HUES64 (cell line): ENCODE measurements at regions not wholly inside any gene's neighbourhood (a gene's known extent, or its start where the extent isn't known, plus 50 kb on each side); places are given as distances from the start of the nearest gene placed in this dataset.

Source experiments
- H3K27ac ChIP-seq: 2 replicates; pipeline ENCODE4 v1.7.0; 2013; ENCODE audit warnings: low read depth, low read length, inconsistent platforms
- H3K27me3 ChIP-seq: 2 replicates; pipeline ENCODE4 v1.6.1; 2013; ENCODE audit warnings: mild to moderate bottlenecking, low read length; ENCODE audit not compliant: insufficient read depth
- H3K36me3 ChIP-seq: 2 replicates; pipeline ENCODE4 v1.6.1; 2013; ENCODE audit warnings: mild to moderate bottlenecking, low read length; ENCODE audit not compliant: insufficient read depth
- H3K4me1 ChIP-seq: 2 replicates; pipeline ENCODE4 v1.6.1; 2013; ENCODE audit warnings: mild to moderate bottlenecking, low read length, moderate library complexity; ENCODE audit not compliant: insufficient read depth
- H3K4me3 ChIP-seq: 2 replicates; pipeline ENCODE4 v1.5.1; 2013; ENCODE audit warnings: mild to moderate bottlenecking, low read length, moderate library complexity
- H3K9ac ChIP-seq: 2 replicates; pipeline ENCODE4 v1.6.1; 2013; ENCODE audit warnings: mild to moderate bottlenecking, low read depth, low read length
- H3K9me3 ChIP-seq: 2 replicates; pipeline ENCODE4 v1.6.1; 2013; ENCODE audit warnings: low read depth, low read length; ENCODE audit not compliant: insufficient read depth
- WGBS: fragments of 150-250, 120-280 bp; methylation state at CpG from one replicate; pipeline ENCODE4 v1.1.7; 2013; ENCODE audit warnings: missing lambda C conversion rate; 5-methylcytosine and 5-hydroxymethylcytosine counted together

DNA sequence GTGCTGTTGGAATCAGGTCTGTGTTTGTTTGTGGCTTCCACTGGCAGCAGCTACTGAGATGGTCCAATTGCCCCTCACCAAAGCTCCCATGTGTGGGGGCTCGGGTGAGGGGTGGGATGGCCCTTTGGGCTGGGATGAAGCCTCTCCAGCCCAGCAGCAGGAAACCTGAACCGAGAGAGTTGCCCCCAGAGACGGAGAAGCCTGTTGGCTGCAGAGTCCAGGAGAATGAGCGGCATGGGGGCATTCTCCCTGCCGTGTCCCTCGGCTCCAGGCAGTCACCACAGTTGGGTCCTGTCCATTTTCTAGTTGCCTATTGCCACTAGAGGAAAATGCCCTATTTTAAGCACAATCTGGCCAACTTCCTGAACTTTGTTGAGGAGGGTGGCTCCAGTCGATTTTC is 222.2 kb upstream of the PPP2R2D start:
- no peaks in the 10 kb centered on the region; the same call in 1 of the 2 replicates for H3K27me3 ChIP-seq
- peaks cover 2% of the 10 kb centered on the region; the same call in 1 of the 2 replicates for H3K9me3 ChIP-seq
- H3K4me3 ChIP-seq, result no peak overlapping the region
- H3K9ac ChIP-seq, result no peak overlapping the region
- H3K4me1 ChIP-seq, result peaks cover 28% of the 10 kb centered on the region
- 91% methylated on average over 7 of the region's 7 CpGs for WGBS
- H3K36me3 ChIP-seq, result no peaks in the 10 kb centered on the region
- H3K27ac ChIP-seq, result no peak overlapping the region

DNA sequence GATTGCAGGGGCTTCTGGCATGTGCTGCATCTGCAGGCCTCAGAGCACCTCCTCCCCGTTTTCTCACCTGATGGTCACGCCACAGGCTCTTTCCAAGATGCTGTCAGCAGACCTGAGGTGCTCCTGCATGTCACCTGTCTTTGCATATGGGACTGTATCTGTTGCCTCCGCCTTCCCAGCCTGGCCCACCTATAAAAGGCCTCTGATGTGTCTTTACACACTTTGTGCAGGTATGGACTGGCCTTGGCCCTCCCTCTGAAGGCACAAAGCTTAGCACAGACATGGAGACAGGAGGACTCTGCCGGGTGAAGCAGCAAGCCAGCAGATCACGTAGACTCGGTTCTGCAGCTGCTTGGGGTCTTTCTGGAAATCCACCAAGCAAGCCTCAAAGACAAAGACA is 220.9 kb upstream of the PPP2R2D start:
- no peak overlapping the region for H3K4me3 ChIP-seq
- no peak overlapping the region for H3K27ac ChIP-seq
- H3K9ac ChIP-seq, result no peak overlapping the region
- H3K9me3 ChIP-seq, result no peaks in the 10 kb centered on the region
- H3K36me3 ChIP-seq, result no peaks in the 10 kb centered on the region
- 93% methylated on average over 6 of the region's 6 CpGs for WGBS
- no peaks in the 10 kb centered on the region; the same call in 1 of the 2 replicates for H3K27me3 ChIP-seq
- peaks cover 28% of the 10 kb centered on the region for H3K4me1 ChIP-seq

DNA sequence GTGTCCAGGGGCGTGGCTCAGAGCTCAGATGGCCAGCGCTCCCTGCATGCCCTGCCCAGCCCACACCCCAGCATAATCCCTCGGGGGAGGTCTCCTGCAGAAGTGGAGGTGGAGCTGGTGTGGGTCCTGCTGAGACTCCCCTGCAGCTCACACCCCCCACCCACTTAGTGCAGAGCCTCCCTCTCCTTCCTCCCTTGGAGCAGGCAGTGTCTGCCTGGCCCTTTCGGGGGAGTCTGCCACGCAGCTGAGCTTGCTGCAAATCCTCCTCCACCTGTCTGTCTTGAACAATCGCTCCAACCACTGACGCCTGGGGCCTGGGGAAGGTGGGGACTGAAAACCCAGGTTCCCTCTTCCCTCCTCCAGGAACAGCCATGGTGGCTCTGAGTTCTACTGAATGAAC is 219.7 kb upstream of the PPP2R2D start:
- no peak overlapping the region for H3K27ac ChIP-seq
- no peaks in the 10 kb centered on the region; the same call in 1 of the 2 replicates for H3K27me3 ChIP-seq
- H3K4me3 ChIP-seq, result no peak overlapping the region
- peaks cover 17% of the 10 kb centered on the region for H3K4me1 ChIP-seq
- WGBS, result 70% methylated on average over 4 of the region's 7 CpGs
- H3K9me3 ChIP-seq, result no peaks in the 10 kb centered on the region
- no peaks in the 10 kb centered on the region for H3K36me3 ChIP-seq
- H3K9ac ChIP-seq, result no peak overlapping the region

DNA sequence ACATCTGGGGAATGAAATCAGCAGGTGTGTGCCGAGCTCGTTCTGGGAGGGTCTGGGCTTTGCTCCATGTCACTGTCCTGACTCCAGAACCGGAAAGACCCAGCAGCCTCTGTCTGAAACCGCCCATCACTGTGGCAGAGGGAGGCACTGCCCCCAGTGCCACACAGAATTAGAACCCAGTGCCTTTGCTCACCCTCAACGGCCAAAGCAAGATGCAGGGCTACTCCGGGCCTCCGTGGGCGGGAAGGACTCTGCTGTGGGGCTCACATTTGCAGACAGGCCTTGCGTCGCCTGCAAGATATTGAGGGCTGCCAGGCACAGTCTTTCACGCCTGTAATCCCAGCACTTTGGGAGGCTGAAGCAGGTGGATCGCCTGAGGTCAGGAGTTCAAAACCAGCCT is 219.2 kb upstream of the PPP2R2D start:
- Histone ChIP-seq H3K4me3 (no peak overlapping the region), H3K9ac (no peak overlapping the region)
- 94% methylated on average over 12 of the region's 12 CpGs for WGBS

DNA sequence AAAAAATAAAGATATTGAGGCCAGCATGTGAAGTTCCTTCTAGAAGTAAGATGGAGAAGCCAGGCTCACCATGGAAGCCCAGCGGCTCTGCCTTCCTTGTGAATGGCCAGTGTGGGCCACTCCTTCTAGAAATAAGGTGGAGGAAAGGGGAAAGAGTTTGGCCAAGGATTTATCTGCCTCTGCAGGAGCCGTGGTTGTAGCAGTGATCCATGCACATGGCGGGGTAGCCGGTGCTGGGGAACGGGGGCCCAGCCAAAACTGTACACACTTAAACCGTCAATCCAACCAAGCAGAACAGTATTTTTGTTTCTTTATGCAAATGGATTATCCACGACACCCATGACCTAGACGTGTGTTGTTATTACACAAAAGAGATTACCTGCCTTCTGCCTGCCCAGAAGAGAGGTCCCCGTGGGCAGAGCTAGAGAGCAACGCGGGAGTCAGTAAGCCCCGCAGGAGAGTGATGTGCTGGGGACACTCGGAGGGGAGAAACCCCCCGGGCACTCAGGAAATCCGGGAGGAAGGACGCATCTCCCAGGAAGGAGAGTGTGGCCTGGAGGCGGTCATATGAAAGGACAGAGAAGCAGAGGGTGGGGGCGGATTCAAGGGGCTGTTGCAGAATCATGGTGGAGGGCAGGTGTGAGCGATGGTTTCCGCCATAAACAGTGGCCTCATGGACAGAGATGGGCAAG is 218.4 kb upstream of the PPP2R2D start:
- Histone ChIP-seq H3K27me3 (no peaks in the 10 kb centered on the region), H3K4me3 (no peak overlapping the region), H3K9me3 (no peaks in the 10 kb centered on the region), H3K27ac (no peak overlapping the region), H3K4me1 (peaks cover 14% of the 10 kb centered on the region), H3K9ac (no peak overlapping the region), H3K36me3 (no peaks in the 10 kb centered on the region)
- 92% methylated on average over 20 of the region's 20 CpGs for WGBS

More for the DNA sequence above, 219.2 kb upstream of the PPP2R2D start:
- H3K36me3 ChIP-seq, result no peaks in the 10 kb centered on the region
- H3K27ac ChIP-seq, result no peak overlapping the region
- H3K27me3 ChIP-seq, result no peaks in the 10 kb centered on the region
- H3K4me1 ChIP-seq, result peaks cover 15% of the 10 kb centered on the region
- no peaks in the 10 kb centered on the region for H3K9me3 ChIP-seq

DNA sequence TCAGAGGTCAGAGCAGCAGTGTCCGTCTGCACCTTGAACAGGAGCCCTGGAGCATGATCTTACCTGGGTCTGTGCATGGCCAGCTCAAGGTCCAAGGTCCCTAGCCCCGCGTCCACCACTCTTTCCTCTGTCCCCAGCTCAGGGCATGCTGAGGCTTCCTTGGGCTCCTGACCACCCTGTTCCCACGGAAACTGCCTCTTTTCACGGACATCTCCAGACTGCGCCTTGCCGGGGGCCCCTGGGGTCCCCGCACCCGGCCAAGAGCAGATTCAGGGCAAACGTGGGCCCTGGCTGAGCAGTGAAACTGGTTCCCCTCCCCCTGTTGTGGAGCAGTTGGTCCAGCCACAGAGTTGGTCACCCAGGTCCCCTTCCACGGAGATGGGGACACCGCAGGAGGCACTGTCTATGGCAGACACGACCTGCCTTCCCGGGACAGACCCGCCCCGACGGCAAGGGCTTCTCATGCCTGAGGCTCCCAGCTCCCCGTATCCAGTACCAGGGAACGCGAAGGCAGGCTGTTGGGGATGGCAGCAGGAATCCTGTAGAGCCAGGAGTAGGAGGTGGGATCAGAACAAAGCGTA is 217.4 kb upstream of the PPP2R2D start:
- no peaks in the 10 kb centered on the region for H3K9me3 ChIP-seq
- no peak overlapping the region for H3K9ac ChIP-seq
- H3K4me1 ChIP-seq, result peaks cover 8% of the 10 kb centered on the region
- no peak overlapping the region for H3K27ac ChIP-seq
- H3K27me3 ChIP-seq, result no peaks in the 10 kb centered on the region
- no peak overlapping the region for H3K4me3 ChIP-seq
- WGBS, result 87% methylated on average over 21 of the region's 21 CpGs
- H3K36me3 ChIP-seq, result no peaks in the 10 kb centered on the region

DNA sequence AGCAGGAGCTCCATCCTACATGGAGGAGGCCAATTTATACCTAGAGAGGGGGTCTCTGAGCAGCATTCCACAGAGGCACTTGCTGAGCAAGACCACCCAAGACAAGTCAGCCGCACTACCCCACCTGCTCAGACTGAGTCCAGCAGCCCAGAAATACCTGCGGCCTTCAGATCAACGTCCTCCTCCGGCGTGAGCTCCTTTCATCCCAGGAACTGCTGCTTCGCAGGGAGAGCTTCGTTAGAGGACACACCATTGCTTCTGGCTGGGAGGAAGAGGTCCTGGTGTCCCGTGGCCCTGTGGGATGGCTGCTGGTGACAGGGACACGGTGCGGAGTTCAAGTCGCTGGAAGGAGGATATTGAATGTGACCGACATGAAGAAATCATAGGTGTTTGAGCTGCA is 216.9 kb upstream of the PPP2R2D start:
- H3K9ac ChIP-seq, result no peak overlapping the region
- 95% methylated on average over 12 of the region's 12 CpGs for WGBS

DNA sequence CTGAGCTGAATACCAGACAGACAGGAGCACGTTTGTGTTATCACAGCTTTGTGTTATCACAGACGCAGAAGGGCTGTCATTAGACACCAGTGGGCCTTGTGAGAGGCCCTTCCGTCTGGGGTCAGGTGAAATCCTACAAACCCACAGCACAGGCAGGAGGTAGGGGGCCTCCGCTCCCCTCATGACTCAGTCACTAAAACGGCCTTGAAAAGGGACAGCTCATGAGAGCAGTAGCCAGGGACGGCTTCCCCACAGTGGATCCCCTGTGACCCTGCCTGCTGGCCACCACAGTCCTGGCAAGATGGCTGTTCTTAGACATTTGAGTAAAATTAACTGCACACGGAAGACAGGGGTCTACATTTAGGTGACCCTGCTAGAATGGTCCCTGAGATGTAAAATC is 215.8 kb upstream of the PPP2R2D start:
- WGBS, result 86% methylated on average over 7 of the region's 7 CpGs

More for the DNA sequence above, 216.9 kb upstream of the PPP2R2D start:
- no peaks in the 10 kb centered on the region for H3K36me3 ChIP-seq
- H3K4me1 ChIP-seq, result peaks cover 8% of the 10 kb centered on the region
- no peaks in the 10 kb centered on the region for H3K9me3 ChIP-seq
- H3K27ac ChIP-seq, result no peak overlapping the region
- H3K4me3 ChIP-seq, result no peak overlapping the region
- H3K27me3 ChIP-seq, result no peaks in the 10 kb centered on the region

DNA sequence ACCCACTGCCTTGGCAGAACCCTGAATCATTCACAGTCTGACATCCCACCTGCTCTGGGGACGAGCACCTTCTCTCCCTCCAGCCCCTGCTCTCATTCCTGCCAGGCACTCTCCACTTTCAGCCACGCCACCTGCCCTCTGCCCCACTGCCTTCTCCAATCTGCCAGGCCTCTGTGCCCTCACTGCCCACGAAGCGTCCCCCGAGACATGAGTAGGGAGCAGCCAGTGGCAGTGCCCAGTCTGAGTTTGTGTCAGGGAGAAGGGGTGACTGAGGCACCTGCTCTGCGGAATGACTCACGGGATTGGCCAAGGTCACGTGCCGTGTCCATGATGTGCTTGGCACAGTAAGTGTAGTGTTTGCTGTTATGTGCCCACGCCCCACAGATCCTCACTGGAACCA is 215.2 kb upstream of the PPP2R2D start:
- 97% methylated on average over 10 of the region's 10 CpGs for WGBS
- H3K9me3 ChIP-seq, result no peaks in the 10 kb centered on the region
- H3K9ac ChIP-seq, result no peak overlapping the region
- peaks cover 8% of the 10 kb centered on the region for H3K4me1 ChIP-seq
- no peaks in the 10 kb centered on the region for H3K36me3 ChIP-seq
- H3K4me3 ChIP-seq, result no peak overlapping the region
- H3K27me3 ChIP-seq, result no peaks in the 10 kb centered on the region
- H3K27ac ChIP-seq, result no peak overlapping the region

More for the DNA sequence above, 215.8 kb upstream of the PPP2R2D start:
- peaks cover 8% of the 10 kb centered on the region for H3K4me1 ChIP-seq
- no peaks in the 10 kb centered on the region for H3K9me3 ChIP-seq
- H3K27me3 ChIP-seq, result no peaks in the 10 kb centered on the region
- H3K9ac ChIP-seq, result no peak overlapping the region
- no peaks in the 10 kb centered on the region for H3K36me3 ChIP-seq
- H3K4me3 ChIP-seq, result no peak overlapping the region
- no peak overlapping the region for H3K27ac ChIP-seq

DNA sequence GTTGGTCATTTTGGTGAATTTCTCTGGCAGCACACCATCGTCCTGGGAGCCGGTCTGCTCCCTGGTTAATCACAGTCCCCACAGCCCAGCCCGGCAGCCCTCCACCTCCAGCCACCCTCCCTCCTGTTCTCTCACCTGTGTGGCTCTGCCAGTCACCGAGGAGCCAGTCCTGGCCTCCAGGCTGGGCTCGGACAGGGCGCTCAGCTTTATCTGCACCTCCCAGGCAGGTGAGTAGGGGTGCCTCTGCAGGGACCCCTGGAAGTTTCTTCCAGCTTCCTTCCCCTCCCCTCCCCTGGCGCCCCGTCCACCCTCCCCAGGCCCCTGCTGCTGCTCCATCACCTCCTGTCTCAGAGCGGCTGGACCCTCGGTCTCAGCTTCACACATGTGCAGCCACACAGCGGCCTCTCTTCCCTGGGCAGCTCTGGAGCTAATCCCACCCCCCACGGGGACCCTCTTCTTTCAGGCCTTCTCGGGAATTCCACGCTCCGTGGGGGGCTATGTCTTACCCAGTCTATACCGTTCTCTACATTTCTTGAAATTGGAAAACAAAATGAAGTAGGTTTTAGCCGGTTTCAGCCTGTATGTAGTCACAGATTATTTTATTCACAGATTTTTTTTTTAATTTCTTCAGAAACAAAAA is 213.9 kb upstream of the PPP2R2D start:
- peaks cover 8% of the 10 kb centered on the region for H3K4me1 ChIP-seq
- H3K9ac ChIP-seq, result no peak overlapping the region
- H3K27me3 ChIP-seq, result no peaks in the 10 kb centered on the region
- no peaks in the 10 kb centered on the region for H3K36me3 ChIP-seq
- no peak overlapping the region for H3K27ac ChIP-seq
- H3K9me3 ChIP-seq, result no peaks in the 10 kb centered on the region
- 48% methylated on average over 15 of the region's 17 CpGs for WGBS
- no peak overlapping the region for H3K4me3 ChIP-seq

DNA sequence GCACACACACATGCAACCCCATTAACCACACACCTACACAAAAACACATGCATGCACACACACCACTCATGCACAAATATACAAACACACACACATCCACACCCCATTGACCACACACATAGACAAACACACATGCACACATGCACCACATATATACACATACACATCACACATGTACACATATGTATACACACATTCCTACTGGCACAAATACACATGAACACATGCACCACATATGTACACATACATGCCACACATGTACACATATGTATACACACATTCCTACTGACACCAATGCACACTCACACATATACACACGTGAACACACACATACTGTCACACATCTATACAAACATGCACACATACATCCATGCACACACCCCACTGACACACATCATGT is 212.5 kb upstream of the PPP2R2D start:
- no peak overlapping the region for H3K9ac ChIP-seq
- no peak overlapping the region for H3K27ac ChIP-seq
- WGBS, result 91% methylated on average over 1 of the region's 1 CpG
- H3K4me3 ChIP-seq, result no peak overlapping the region
- no peaks in the 10 kb centered on the region for H3K9me3 ChIP-seq
- no peaks in the 10 kb centered on the region for H3K36me3 ChIP-seq
- H3K4me1 ChIP-seq, result peaks cover 8% of the 10 kb centered on the region
- no peaks in the 10 kb centered on the region for H3K27me3 ChIP-seq
